GM23338 (cell line): ENCODE measurements at regions not wholly inside any gene's neighbourhood (a gene's known extent, or its start where the extent isn't known, plus 50 kb on each side); places are given as distances from the start of the nearest gene placed in this dataset.

Experiments used
- ATAC-seq: fragments of 200-7000 bp; cut with Tn5 transposase; 3 replicates; pipeline ENCODE4 v1.9.1; 2020
- DNase-seq: peaks from one replicate; pipeline ENCODE4 v3.0.0-alpha.2; 2015; ENCODE audit warnings: low spot score
- H2AFZ ChIP-seq: fragments of 200-600 bp; sonication (generic); 2 replicates; pipeline ENCODE4 v1.8.0; 2016; ENCODE audit warnings: antibody characterized with exemption, mild to moderate bottlenecking, moderate library complexity
- H3F3A ChIP-seq: fragments of 200-600 bp; sonication (generic); replicated peaks from 2 replicates; pipeline ENCODE4 v1.8.0; 2017; ENCODE audit warnings: antibody characterized with exemption, mixed run types, low read depth
- H3K27ac ChIP-seq: fragments of 200-600 bp; sonication (generic); 2 replicates; pipeline ENCODE4 v1.6.1; 2016; ENCODE audit warnings: low read depth
- H3K27me3 ChIP-seq: fragments of 200-600 bp; sonication (generic); 2 replicates; pipeline ENCODE4 v1.8.0; 2016; ENCODE audit warnings: mild to moderate bottlenecking, mixed run types, moderate library complexity; ENCODE audit not compliant: insufficient read depth
- H3K36me3 ChIP-seq: fragments of 200-600 bp; sonication (generic); 2 replicates; pipeline ENCODE4 v1.8.0; 2016; ENCODE audit warnings: mild to moderate bottlenecking; ENCODE audit not compliant: insufficient read depth
- H3K4me1 ChIP-seq: fragments of 200-600 bp; sonication (generic); 2 replicates; pipeline ENCODE4 v1.8.0; 2016; ENCODE audit warnings: mild to moderate bottlenecking, moderate library complexity; ENCODE audit not compliant: insufficient read depth
- H3K4me2 ChIP-seq: fragments of 200-600 bp; sonication (generic); 2 replicates; pipeline ENCODE4 v1.7.1; 2017; ENCODE audit warnings: mixed run types
- H3K4me3 ChIP-seq: fragments of 200-600 bp; sonication (generic); 2 replicates; pipeline ENCODE4 v1.6.1; 2016; ENCODE audit warnings: mixed run types
- H3K79me2 ChIP-seq: fragments of 200-600 bp; sonication (generic); replicated peaks from 2 replicates; pipeline ENCODE4 v1.8.0; 2017; ENCODE audit warnings: mild to moderate bottlenecking; ENCODE audit not compliant: insufficient read depth
- H3K9me2 ChIP-seq: fragments of 200-600 bp; sonication (generic); 2 replicates; pipeline ENCODE4 v1.8.0; 2017; ENCODE audit not compliant: insufficient read depth
- H4K20me1 ChIP-seq: fragments of 200-600 bp; sonication (generic); replicated peaks from 2 replicates; pipeline ENCODE4 v1.8.0; 2017; ENCODE audit warnings: mild to moderate bottlenecking; ENCODE audit not compliant: insufficient read depth
- H3K27ac Mint-ChIP-seq: 2 replicates; pipeline ENCODE4 v1.8.0; 2020; ENCODE audit warnings: inconsistent platforms, mild to moderate bottlenecking, moderate library complexity, mixed read lengths
- H3K27me3 Mint-ChIP-seq: 3 replicates; pipeline ENCODE4 v1.8.0; 2022; ENCODE audit warnings: low read depth, mild to moderate bottlenecking, moderate library complexity, mixed read lengths, inconsistent platforms; ENCODE audit not compliant: insufficient read depth, poor library complexity
- H3K36me3 Mint-ChIP-seq: 3 replicates; pipeline ENCODE4 v1.8.0; 2021; ENCODE audit warnings: low read depth, mild to moderate bottlenecking, inconsistent platforms, moderate library complexity, mixed read lengths
- H3K4me1 Mint-ChIP-seq: 3 replicates; pipeline ENCODE4 v1.8.0; 2020; ENCODE audit warnings: mild to moderate bottlenecking, inconsistent platforms, mixed read lengths
- H3K4me3 Mint-ChIP-seq: 3 replicates; pipeline ENCODE4 v1.8.0; 2021; ENCODE audit warnings: moderate library complexity, mild to moderate bottlenecking, inconsistent platforms, mixed read lengths
- H3K9me3 Mint-ChIP-seq: 3 replicates; pipeline ENCODE4 v1.8.0; 2020; ENCODE audit warnings: moderate library complexity, mild to moderate bottlenecking, inconsistent platforms, mixed read lengths
- CREB1 ChIP-seq: fragments of 250-450 bp; sonication (Bioruptor Pico); IDR thresholded peaks from 2 replicates; pipeline ENCODE4 v1.5.0; 2020; ENCODE audit warnings: low read depth, mild to moderate bottlenecking, moderate library complexity
- JUNB ChIP-seq: IDR thresholded peaks from one replicate; pipeline ENCODE4 v1.6.1; 2016; ENCODE audit warnings: antibody characterized with exemption; ENCODE audit not compliant: unreplicated experiment
- NANOG ChIP-seq: IDR thresholded peaks from 2 replicates; pipeline ENCODE4 v1.6.1; 2016; ENCODE audit warnings: antibody characterized with exemption, borderline replicate concordance
- POLR2AphosphoS5 ChIP-seq: IDR thresholded peaks from 2 replicates; pipeline ENCODE4 v1.6.1; 2016; ENCODE audit warnings: antibody characterized with exemption, low read depth
- STAT1 ChIP-seq: IDR thresholded peaks from one replicate; pipeline ENCODE4 v1.6.1; 2016; ENCODE audit warnings: antibody characterized with exemption; ENCODE audit not compliant: unreplicated experiment
- ZNF114 ChIP-seq: fragments of 250-450 bp; sonication (Bioruptor Pico); IDR thresholded peaks from 2 replicates; pipeline ENCODE4 v1.5.0; 2020; ENCODE audit warnings: mild to moderate bottlenecking, moderate library complexity
- TF ChIP-seq, protein P1 (sequence below), 2 experiments: fragments of 200-600 bp in 1 of 2; sonication (generic) in 1 of 2; conservative IDR thresholded peaks; 2 replicates each; pipeline versions ENCODE4 v1.5.1 to v1.6.1; 2016 to 2017; ENCODE audit warnings: antibody characterized with exemption in 2 of 2, low read depth in 2 of 2, mild to moderate bottlenecking in 2 of 2, moderate library complexity in 1 of 2
- TF ChIP-seq, protein P2 (sequence below): IDR thresholded peaks from one replicate; pipeline ENCODE4 v1.6.1; 2018; ENCODE audit warnings: antibody characterized with exemption; ENCODE audit not compliant: unreplicated experiment
- TF ChIP-seq, protein P3 (sequence below): IDR thresholded peaks from 2 replicates; pipeline ENCODE4 v1.6.1; 2016; ENCODE audit warnings: antibody characterized with exemption

DNA sequence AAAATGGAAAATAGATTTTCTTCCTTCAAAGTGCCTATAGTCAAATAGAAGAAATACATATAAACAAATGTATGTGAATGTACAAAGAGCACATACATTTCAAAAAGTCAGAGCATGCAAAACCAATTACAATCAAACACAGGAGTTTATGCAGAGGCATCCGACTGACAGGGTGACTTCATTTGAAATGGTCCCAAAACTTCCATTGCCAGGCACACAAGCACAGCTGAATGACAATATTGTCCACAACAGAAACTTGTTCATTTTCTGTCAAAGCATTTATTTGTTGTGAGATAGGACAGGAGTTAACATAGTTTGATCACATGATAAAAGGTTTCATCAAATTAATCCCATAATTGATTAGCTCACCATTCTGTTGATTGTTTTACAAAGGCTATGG, 96.4 kb upstream of the TTC29 start (continued):
- TF ChIP-seq, protein P1, sequence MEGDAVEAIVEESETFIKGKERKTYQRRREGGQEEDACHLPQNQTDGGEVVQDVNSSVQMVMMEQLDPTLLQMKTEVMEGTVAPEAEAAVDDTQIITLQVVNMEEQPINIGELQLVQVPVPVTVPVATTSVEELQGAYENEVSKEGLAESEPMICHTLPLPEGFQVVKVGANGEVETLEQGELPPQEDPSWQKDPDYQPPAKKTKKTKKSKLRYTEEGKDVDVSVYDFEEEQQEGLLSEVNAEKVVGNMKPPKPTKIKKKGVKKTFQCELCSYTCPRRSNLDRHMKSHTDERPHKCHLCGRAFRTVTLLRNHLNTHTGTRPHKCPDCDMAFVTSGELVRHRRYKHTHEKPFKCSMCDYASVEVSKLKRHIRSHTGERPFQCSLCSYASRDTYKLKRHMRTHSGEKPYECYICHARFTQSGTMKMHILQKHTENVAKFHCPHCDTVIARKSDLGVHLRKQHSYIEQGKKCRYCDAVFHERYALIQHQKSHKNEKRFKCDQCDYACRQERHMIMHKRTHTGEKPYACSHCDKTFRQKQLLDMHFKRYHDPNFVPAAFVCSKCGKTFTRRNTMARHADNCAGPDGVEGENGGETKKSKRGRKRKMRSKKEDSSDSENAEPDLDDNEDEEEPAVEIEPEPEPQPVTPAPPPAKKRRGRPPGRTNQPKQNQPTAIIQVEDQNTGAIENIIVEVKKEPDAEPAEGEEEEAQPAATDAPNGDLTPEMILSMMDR (conservative IDR thresholded peaks at IDR 0.05; ENCODE audit: low read depth in 2 of 2) = no peak
- TF ChIP-seq JUNB (no peak), POLR2AphosphoS5 (no peak), STAT1 (no peak), ZNF114 (no peak), NANOG (no peak), CREB1 (CRISPR knock-in tag) (no peak)
- TF ChIP-seq, protein P2, sequence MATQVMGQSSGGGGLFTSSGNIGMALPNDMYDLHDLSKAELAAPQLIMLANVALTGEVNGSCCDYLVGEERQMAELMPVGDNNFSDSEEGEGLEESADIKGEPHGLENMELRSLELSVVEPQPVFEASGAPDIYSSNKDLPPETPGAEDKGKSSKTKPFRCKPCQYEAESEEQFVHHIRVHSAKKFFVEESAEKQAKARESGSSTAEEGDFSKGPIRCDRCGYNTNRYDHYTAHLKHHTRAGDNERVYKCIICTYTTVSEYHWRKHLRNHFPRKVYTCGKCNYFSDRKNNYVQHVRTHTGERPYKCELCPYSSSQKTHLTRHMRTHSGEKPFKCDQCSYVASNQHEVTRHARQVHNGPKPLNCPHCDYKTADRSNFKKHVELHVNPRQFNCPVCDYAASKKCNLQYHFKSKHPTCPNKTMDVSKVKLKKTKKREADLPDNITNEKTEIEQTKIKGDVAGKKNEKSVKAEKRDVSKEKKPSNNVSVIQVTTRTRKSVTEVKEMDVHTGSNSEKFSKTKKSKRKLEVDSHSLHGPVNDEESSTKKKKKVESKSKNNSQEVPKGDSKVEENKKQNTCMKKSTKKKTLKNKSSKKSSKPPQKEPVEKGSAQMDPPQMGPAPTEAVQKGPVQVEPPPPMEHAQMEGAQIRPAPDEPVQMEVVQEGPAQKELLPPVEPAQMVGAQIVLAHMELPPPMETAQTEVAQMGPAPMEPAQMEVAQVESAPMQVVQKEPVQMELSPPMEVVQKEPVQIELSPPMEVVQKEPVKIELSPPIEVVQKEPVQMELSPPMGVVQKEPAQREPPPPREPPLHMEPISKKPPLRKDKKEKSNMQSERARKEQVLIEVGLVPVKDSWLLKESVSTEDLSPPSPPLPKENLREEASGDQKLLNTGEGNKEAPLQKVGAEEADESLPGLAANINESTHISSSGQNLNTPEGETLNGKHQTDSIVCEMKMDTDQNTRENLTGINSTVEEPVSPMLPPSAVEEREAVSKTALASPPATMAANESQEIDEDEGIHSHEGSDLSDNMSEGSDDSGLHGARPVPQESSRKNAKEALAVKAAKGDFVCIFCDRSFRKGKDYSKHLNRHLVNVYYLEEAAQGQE = no peak
- TF ChIP-seq, protein P3, sequence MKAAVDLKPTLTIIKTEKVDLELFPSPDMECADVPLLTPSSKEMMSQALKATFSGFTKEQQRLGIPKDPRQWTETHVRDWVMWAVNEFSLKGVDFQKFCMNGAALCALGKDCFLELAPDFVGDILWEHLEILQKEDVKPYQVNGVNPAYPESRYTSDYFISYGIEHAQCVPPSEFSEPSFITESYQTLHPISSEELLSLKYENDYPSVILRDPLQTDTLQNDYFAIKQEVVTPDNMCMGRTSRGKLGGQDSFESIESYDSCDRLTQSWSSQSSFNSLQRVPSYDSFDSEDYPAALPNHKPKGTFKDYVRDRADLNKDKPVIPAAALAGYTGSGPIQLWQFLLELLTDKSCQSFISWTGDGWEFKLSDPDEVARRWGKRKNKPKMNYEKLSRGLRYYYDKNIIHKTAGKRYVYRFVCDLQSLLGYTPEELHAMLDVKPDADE = no peak

- H3K4me1 Mint-ChIP-seq = peaks cover 3% of the 10 kb centered on the region; the same call in 2 of the 3 replicates
- no peak for ATAC-seq
- H3K27me3 Mint-ChIP-seq = no peaks in the 10 kb centered on the region
- DNase-seq = no peak
- H3K4me3 ChIP-seq = no peak overlapping the region
- no peaks in the 10 kb centered on the region for H3K9me2 ChIP-seq
- no peaks in the 10 kb centered on the region; the same call in 2 of the 3 replicates for H3K9me3 Mint-ChIP-seq
- H2AFZ ChIP-seq = no peak overlapping the region
- H3K27ac ChIP-seq = no peak overlapping the region
- no peaks in the 10 kb centered on the region for H3K79me2 ChIP-seq
- no peaks in the 10 kb centered on the region for H3K4me1 ChIP-seq
- H3K36me3 Mint-ChIP-seq = no peaks in the 10 kb centered on the region
- H3K27me3 ChIP-seq = no peaks in the 10 kb centered on the region
- H3K27ac Mint-ChIP-seq = no peak overlapping the region
- no peak overlapping the region for H3K4me3 Mint-ChIP-seq
- H3K4me2 ChIP-seq = no peak overlapping the region
- no peaks in the 10 kb centered on the region for H3K36me3 ChIP-seq
- no peaks in the 10 kb centered on the region for H3F3A ChIP-seq
- no peaks in the 10 kb centered on the region for H4K20me1 ChIP-seq
- TF ChIP-seq ZNF114 (no peak), CREB1 (CRISPR knock-in tag) (no peak), JUNB (no peak)
- TF ChIP-seq, protein P2 = no peak
Measured at GRCh38 chr4:147044241-147044640, 98.6 kb upstream of the TTC29 start.
